ENCODE measurements at regions not wholly inside any gene's neighbourhood (a gene's known extent, or its start where the extent isn't known, plus 50 kb on each side); places are given as distances from the start of the nearest gene placed in this dataset.

DNA sequence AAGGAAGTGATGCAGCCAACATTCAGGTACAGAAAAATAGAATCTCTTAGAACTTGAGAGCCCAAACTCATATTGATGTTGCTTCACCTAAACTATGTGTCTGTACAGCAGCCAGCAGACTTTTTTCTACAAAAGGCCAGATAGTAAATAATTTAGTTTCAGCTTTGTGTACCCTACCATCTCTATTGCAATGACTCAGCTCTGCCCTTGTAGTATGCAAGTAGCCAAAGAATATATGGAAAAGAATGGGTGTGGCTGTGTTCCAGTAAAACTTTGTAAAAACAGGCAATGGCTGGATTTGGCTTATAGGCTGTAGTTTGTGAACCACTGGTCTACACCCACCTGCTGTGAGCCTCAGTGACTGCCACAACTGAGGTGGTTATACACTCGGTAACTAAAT lies 392.5 kb upstream of the RARB start:
- peaks cover 38% of the 10 kb centered on the region for H3K4me1 ChIP-seq
- DNase-seq (ENCODE audit: extremely low spot score in 2 of 2): no peak
- no peak overlapping the region for H3K4me3 ChIP-seq
- H3K27ac ChIP-seq: no peak overlapping the region
- no peaks in the 10 kb centered on the region for H3K36me3 ChIP-seq
- H3K9me3 ChIP-seq: no peaks in the 10 kb centered on the region
- intact Hi-C loops (cut with DNase I): no loop called here
- H3K27me3 ChIP-seq: no peaks in the 10 kb centered on the region
- TF ChIP-seq, protein P1, sequence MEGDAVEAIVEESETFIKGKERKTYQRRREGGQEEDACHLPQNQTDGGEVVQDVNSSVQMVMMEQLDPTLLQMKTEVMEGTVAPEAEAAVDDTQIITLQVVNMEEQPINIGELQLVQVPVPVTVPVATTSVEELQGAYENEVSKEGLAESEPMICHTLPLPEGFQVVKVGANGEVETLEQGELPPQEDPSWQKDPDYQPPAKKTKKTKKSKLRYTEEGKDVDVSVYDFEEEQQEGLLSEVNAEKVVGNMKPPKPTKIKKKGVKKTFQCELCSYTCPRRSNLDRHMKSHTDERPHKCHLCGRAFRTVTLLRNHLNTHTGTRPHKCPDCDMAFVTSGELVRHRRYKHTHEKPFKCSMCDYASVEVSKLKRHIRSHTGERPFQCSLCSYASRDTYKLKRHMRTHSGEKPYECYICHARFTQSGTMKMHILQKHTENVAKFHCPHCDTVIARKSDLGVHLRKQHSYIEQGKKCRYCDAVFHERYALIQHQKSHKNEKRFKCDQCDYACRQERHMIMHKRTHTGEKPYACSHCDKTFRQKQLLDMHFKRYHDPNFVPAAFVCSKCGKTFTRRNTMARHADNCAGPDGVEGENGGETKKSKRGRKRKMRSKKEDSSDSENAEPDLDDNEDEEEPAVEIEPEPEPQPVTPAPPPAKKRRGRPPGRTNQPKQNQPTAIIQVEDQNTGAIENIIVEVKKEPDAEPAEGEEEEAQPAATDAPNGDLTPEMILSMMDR (IDR thresholded peaks at IDR 0.05): no peak
- no peak for TF ChIP-seq POLR2AphosphoS5 (IDR thresholded peaks at IDR 0.05; ENCODE audit: insufficient read depth in 1 of 2, low read depth in 1 of 2)
- no peak for TF ChIP-seq POLR2A (IDR thresholded peaks at IDR 0.05)

DNA sequence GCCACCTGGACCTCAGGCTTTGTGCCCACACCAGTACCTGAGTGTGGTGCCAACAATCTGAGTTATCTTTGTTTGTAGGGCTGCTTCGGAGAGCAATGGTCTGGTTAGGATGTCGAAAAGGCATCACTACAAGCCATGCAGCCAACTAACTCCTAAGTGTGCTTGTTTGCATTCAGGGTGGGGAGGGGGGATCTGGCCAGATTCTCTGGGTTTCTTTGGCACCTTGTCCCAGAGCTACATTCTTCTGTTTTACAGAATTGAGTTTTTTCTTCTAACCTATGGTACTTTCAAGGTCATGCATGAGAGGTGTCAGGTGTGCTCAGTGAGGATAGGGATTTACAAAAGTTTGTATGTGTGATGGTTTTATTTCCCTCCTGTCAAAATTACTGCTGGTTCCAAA lies 391.4 kb upstream of the RARB start:
- Histone ChIP-seq H3K4me1 (peaks cover 38% of the 10 kb centered on the region), H3K9me3 (no peaks in the 10 kb centered on the region), H3K4me3 (no peak overlapping the region), H3K36me3 (no peaks in the 10 kb centered on the region), H3K27me3 (no peaks in the 10 kb centered on the region), H3K27ac (no peak overlapping the region)
- TF ChIP-seq, protein P1 (IDR thresholded peaks at IDR 0.05): no peak
- TF ChIP-seq POLR2AphosphoS5 (IDR thresholded peaks at IDR 0.05; ENCODE audit: insufficient read depth in 1 of 2, low read depth in 1 of 2): no peak
- TF ChIP-seq POLR2A (IDR thresholded peaks at IDR 0.05): no peak
- intact Hi-C loops (cut with DNase I): no loop called here
- no peak for DNase-seq (ENCODE audit: extremely low spot score in 2 of 2)

DNA sequence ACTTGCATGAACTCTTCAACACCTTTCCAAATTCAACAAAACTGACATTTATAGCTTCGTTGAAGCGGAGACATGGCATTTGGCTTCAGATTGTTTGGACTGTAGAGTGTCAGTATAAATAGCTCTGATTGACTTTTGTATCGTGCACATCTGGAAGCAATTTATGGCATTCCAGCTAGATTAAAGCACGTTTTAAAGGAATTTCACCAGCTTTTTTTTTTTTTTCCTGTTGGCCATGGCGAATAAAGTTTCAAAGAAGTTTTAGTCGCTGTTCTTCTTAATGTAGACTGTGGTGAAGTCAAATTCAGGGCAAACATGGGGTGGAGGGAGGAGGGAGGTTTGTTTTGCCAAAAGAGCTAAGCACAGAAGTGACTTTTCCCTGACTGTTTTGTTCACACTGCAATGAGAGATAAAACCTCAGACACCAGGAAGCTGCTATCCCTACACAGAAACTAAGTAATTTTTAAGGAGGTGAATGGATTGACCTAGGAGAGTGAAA lies 391.0 kb upstream of the RARB start:
- Histone ChIP-seq H3K27ac (no peak overlapping the region), H3K4me1 (peaks cover 38% of the 10 kb centered on the region), H3K4me3 (no peak overlapping the region), H3K27me3 (no peaks in the 10 kb centered on the region), H3K9me3 (no peaks in the 10 kb centered on the region), H3K36me3 (no peaks in the 10 kb centered on the region)
- TF ChIP-seq, protein P1 (IDR thresholded peaks at IDR 0.05): no peak
- no peak for TF ChIP-seq POLR2AphosphoS5 (IDR thresholded peaks at IDR 0.05; ENCODE audit: insufficient read depth in 1 of 2, low read depth in 1 of 2)
- no peak for TF ChIP-seq POLR2A (IDR thresholded peaks at IDR 0.05)
- DNase-seq (ENCODE audit: extremely low spot score in 2 of 2): no peak
- intact Hi-C loops (cut with DNase I): no loop called here

- TF ChIP-seq POLR2A (IDR thresholded peaks at IDR 0.05) (no peak), POLR2AphosphoS5 (IDR thresholded peaks at IDR 0.05; ENCODE audit: insufficient read depth in 1 of 2, low read depth in 1 of 2) (no peak)
- TF ChIP-seq, protein P1 (IDR thresholded peaks at IDR 0.05): no peak
- no peak for DNase-seq (ENCODE audit: extremely low spot score in 2 of 2)
- Histone ChIP-seq H3K9me3 (no peaks in the 10 kb centered on the region), H3K36me3 (no peaks in the 10 kb centered on the region), H3K27ac (no peak overlapping the region), H3K4me1 (peaks cover 38% of the 10 kb centered on the region), H3K27me3 (no peaks in the 10 kb centered on the region), H3K4me3 (no peak overlapping the region)
- intact Hi-C loops (cut with DNase I): no loop called here
These were observed 389.8 kb upstream of the RARB start for GRCh38 chr3:25038271-25038670.

GRCh38 chr3:25038922-25039321 lies 389.1 kb upstream of the RARB start:
- peaks cover 38% of the 10 kb centered on the region for H3K4me1 ChIP-seq
- no peak overlapping the region for H3K4me3 ChIP-seq
- no peaks in the 10 kb centered on the region for H3K36me3 ChIP-seq
- intact Hi-C loops (cut with DNase I): no loop called here
- TF ChIP-seq POLR2A (IDR thresholded peaks at IDR 0.05) (no peak), POLR2AphosphoS5 (IDR thresholded peaks at IDR 0.05; ENCODE audit: insufficient read depth in 1 of 2, low read depth in 1 of 2) (no peak)
- TF ChIP-seq, protein P1 (IDR thresholded peaks at IDR 0.05): no peak
- H3K9me3 ChIP-seq: no peaks in the 10 kb centered on the region
- no peak for DNase-seq (ENCODE audit: extremely low spot score in 2 of 2)
- H3K27ac ChIP-seq: no peak overlapping the region
- H3K27me3 ChIP-seq: no peaks in the 10 kb centered on the region
